PC-9 (cell line): ENCODE measurements at regions not wholly inside any gene's neighbourhood (a gene's known extent, or its start where the extent isn't known, plus 50 kb on each side); places are given as distances from the start of the nearest gene placed in this dataset.

Experiments used
- CTCF ChIP-seq: fragments of 200-600 bp; sonication (generic); conservative IDR thresholded peaks from 2 replicates; pipeline ENCODE4 v1.6.1; 2017; ENCODE audit warnings: mixed run types, antibody characterized with exemption, mild to moderate bottlenecking, moderate library complexity
- EZH2 ChIP-seq: fragments of 200-600 bp; sonication (generic); IDR thresholded peaks from 2 replicates; pipeline ENCODE4 v1.8.0; 2017; ENCODE audit warnings: antibody characterized with exemption, low read depth

- TF ChIP-seq CTCF (no peak), EZH2 (no peak)
These were observed 415.3 kb downstream of the USP25 start for GRCh38 chr21:16145052-16145451.
